Esophagus mucosa (tissue), 1 donor: ENCODE measurements at regions not wholly inside any gene's neighbourhood (a gene's known extent, or its start where the extent isn't known, plus 50 kb on each side); places are given as distances from the start of the nearest gene placed in this dataset.

ENCODE experiments used
- ATAC-seq: fragments of 200-7000 bp; cut with Tn5 transposase; one replicate; pipeline ENCODE4 v1.9.1; 2020
- donor health status: DM: yes; HTN: yes; CAD: no.

GRCh38 chr13:111037927-111038326 lies 77.2 kb upstream of the ARHGEF7 start:
- ATAC-seq: no peak

- ATAC-seq: no peak
Measured at GRCh38 chr13:111036665-111037064, 78.4 kb upstream of the ARHGEF7 start.

- ATAC-seq: no peak
Measured at GRCh38 chr13:111035861-111036260, 79.2 kb upstream of the ARHGEF7 start.

- no peak for ATAC-seq
Measured at GRCh38 chr13:111034811-111035210, 80.3 kb upstream of the ARHGEF7 start.

GRCh38 chr13:111033172-111034130 lies 81.7 kb upstream of the ARHGEF7 start:
- ATAC-seq: no peak

GRCh38 chr13:111031531-111031961 lies 83.6 kb upstream of the ARHGEF7 start:
- peak; percentile 38 for ATAC-seq

- ATAC-seq: no peak
Measured at GRCh38 chr13:111029957-111030609, 85.0 kb upstream of the ARHGEF7 start.

GRCh38 chr13:111027458-111028439 lies 87.4 kb upstream of the ARHGEF7 start:
- ATAC-seq: no peak

GRCh38 chr13:111025310-111025709 lies 89.8 kb upstream of the ARHGEF7 start:
- no peak for ATAC-seq

- no peak for ATAC-seq
Measured at GRCh38 chr13:111022886-111023285, 92.2 kb upstream of the ARHGEF7 start.

- no peak for ATAC-seq
Measured at GRCh38 chr13:111022241-111022640, 92.9 kb upstream of the ARHGEF7 start.

- ATAC-seq: no peak
Measured at GRCh38 chr13:111021270-111021669, 93.8 kb upstream of the ARHGEF7 start.

- no peak for ATAC-seq
Measured at GRCh38 chr13:111020546-111020945, 94.6 kb upstream of the ARHGEF7 start.

- ATAC-seq: no peak
Measured at GRCh38 chr13:111020021-111020420, 95.1 kb upstream of the ARHGEF7 start.

- ATAC-seq: no peak
Measured at GRCh38 chr13:111017755-111018459, 97.2 kb upstream of the ARHGEF7 start.

GRCh38 chr13:111013196-111013595 lies 98.3 kb upstream of the ANKRD10 start:
- ATAC-seq: no peak

- ATAC-seq: peak; percentile 38
Measured at GRCh38 chr13:111011899-111012298, 97.0 kb upstream of the ANKRD10 start.

GRCh38 chr13:111008351-111008750 lies 93.5 kb upstream of the ANKRD10 start:
- ATAC-seq: no peak

GRCh38 chr13:111007209-111007608 lies 92.3 kb upstream of the ANKRD10 start:
- no peak for ATAC-seq

GRCh38 chr13:111006506-111007031 lies 91.7 kb upstream of the ANKRD10 start:
- peak; percentile 52 for ATAC-seq

- ATAC-seq: no peak
Measured at GRCh38 chr13:111005808-111006505, 91.1 kb upstream of the ANKRD10 start.
